ENCODE measurements at regions not wholly inside any gene's neighbourhood (a gene's known extent, or its start where the extent isn't known, plus 50 kb on each side); places are given as distances from the start of the nearest gene placed in this dataset.

- Histone ChIP-seq H3K18ac (ENCODE audit: extremely low read depth, low read length) (no peak overlapping the region), H2BK15ac (ENCODE audit: low read length) (no peak overlapping the region), H2BK12ac (ENCODE audit: low read depth, low read length) (no peak overlapping the region), H3K27ac (ENCODE audit: low read depth, low read length) (no peak overlapping the region), H3K36me3 (ENCODE audit: control insufficient read depth in 2 of 4, insufficient read depth in 4 of 4, low read length in 3 of 4) (no peaks in the 10 kb centered on the region), H3K56ac (replicated peaks; ENCODE audit: insufficient read length, low read depth, low read length) (no peak overlapping the region), H4K8ac (ENCODE audit: extremely low read depth, insufficient read depth, low read length) (no peak overlapping the region), H4K5ac (ENCODE audit: insufficient read length, low read depth, low read length) (no peak overlapping the region), H3K14ac (ENCODE audit: insufficient read length) (no peak overlapping the region), H2AFZ (ENCODE audit: low read length) (no peak overlapping the region), H3K9me3 (ENCODE audit: insufficient read depth in 2 of 2, low read depth in 1 of 2, low read length in 1 of 2) (no peaks in the 10 kb centered on the region), H3K9ac (replicated peaks in 1 of 4; ENCODE audit: extremely low read depth in 1 of 4, low read depth in 3 of 4, low read length in 3 of 4) (no peak overlapping the region), H2AK5ac (ENCODE audit: low read depth, low read length) (no peak overlapping the region), H3K4me2 (ENCODE audit: insufficient read depth in 1 of 2, low read depth in 2 of 2, low read length in 2 of 2) (no peak overlapping the region), H3K4me1 (replicated peaks in 1 of 4; ENCODE audit: control insufficient read depth in 3 of 4, insufficient read depth in 4 of 4, low read length in 3 of 4) (peaks cover 0 to 4% (median 0%) of the 10 kb centered on the region in 4 experiments; a peak in 2 of 7 replicates), H3K23me2 (ENCODE audit: low read depth, low read length) (no peaks in the 10 kb centered on the region; the same call in 1 of the 2 replicates), H2BK120ac (replicated peaks; ENCODE audit: low read depth, low read length) (no peak overlapping the region), H3K79me1 (ENCODE audit: low read depth, low read length) (no peaks in the 10 kb centered on the region), H3K4me3 (ENCODE audit: extremely low read depth in 1 of 4, insufficient read depth in 2 of 4, low read depth in 3 of 4, low read length in 4 of 4) (no peak overlapping the region), H4K91ac (replicated peaks; ENCODE audit: insufficient read length, low read length) (no peak overlapping the region), H3K23ac (ENCODE audit: insufficient read length) (no peak overlapping the region), H3K79me2 (ENCODE audit: control insufficient read depth in 1 of 2, insufficient read depth in 2 of 2, low read length in 2 of 2) (no peaks in the 10 kb centered on the region), H3K27me3 (replicated peaks in 1 of 4; ENCODE audit: control insufficient read depth in 3 of 4, extremely low read depth in 1 of 4, insufficient read depth in 3 of 4, low read length in 3 of 4) (no peaks in the 10 kb centered on the region), H2BK5ac (ENCODE audit: low read depth, low read length) (no peak overlapping the region), H4K20me1 (replicated peaks in 1 of 2; ENCODE audit: control insufficient read depth in 1 of 2, insufficient read depth in 2 of 2, low read length in 2 of 2) (no peaks in the 10 kb centered on the region), H2BK20ac (ENCODE audit: low read length) (no peak overlapping the region), H3K4ac (replicated peaks; ENCODE audit: insufficient read length, low read depth, low read length) (no peak overlapping the region)
- TF ChIP-seq MAFK (IDR thresholded peaks at IDR 0.05; ENCODE audit: low read depth, low read length) (no peak), TAF1 (IDR thresholded peaks at IDR 0.05; ENCODE audit: low read depth, low read length) (no peak), SUZ12 (IDR thresholded peaks at IDR 0.05; ENCODE audit: low read length) (no peak), CBX5 (IDR thresholded peaks at IDR 0.05; ENCODE audit: low read depth, low read length) (no peak), BACH1 (IDR thresholded peaks at IDR 0.05; ENCODE audit: low read length) (no peak), CHD1 (IDR thresholded peaks at IDR 0.05; ENCODE audit: low read depth, low read length) (no peak), SRF (IDR thresholded peaks at IDR 0.05; ENCODE audit: low read depth, low read length) (no peak), YY1 (IDR thresholded peaks at IDR 0.05; ENCODE audit: low read depth, low read length) (no peak), CHD2 (IDR thresholded peaks at IDR 0.05; ENCODE audit: low read length) (no peak), PHF8 (conservative IDR thresholded peaks at IDR 0.05; ENCODE audit: low read depth, low read length) (no peak), CTBP2 (IDR thresholded peaks at IDR 0.05; ENCODE audit: borderline replicate concordance, insufficient read depth, insufficient read length, low read length) (no peak), CTCF (IDR thresholded peaks at IDR 0.05; ENCODE audit: control extremely low read depth in 1 of 3, insufficient read depth in 1 of 3, low read depth in 1 of 3, low read length in 3 of 3) (no peak), FOSL1 (IDR thresholded peaks at IDR 0.05; ENCODE audit: insufficient read depth, low read depth, low read length) (no peak), TEAD4 (IDR thresholded peaks at IDR 0.05; ENCODE audit: low read depth, low read length) (no peak)
- CTCF ChIA-PET (ENCODE audit: partially characterized antibody), result no interaction called here
- no peak for FAIRE-seq
- POLR2A ChIA-PET (ENCODE audit: partially characterized antibody), result no interaction called here
- no peak for DNase-seq (ENCODE audit: low read depth in 1 of 2, low spot score in 2 of 2)
Observed at GRCh38 chr5:9885164-9885563, 255.0 kb upstream of the TAS2R1 start.
